ENCODE measurements at regions not wholly inside any gene's neighbourhood (a gene's known extent, or its start where the extent isn't known, plus 50 kb on each side); places are given as distances from the start of the nearest gene placed in this dataset.

- TF ChIP-seq CHD7 (IDR thresholded peaks at IDR 0.05; ENCODE audit: insufficient replicate concordance, low read length) (no peak), CTCF (IDR thresholded peaks at IDR 0.05; ENCODE audit: control extremely low read depth in 1 of 3, insufficient read depth in 1 of 3, low read depth in 1 of 3, low read length in 3 of 3) (no peak), RFX5 (IDR thresholded peaks at IDR 0.05; ENCODE audit: borderline replicate concordance, low read depth, low read length) (no peak), SUZ12 (IDR thresholded peaks at IDR 0.05; ENCODE audit: low read length) (no peak), CHD2 (IDR thresholded peaks at IDR 0.05; ENCODE audit: low read length) (no peak)
Observed at GRCh38 chr2:20141806-20142205, 83.1 kb downstream of the SDC1 start (continued).
